MM.1S (cell line): ENCODE measurements at regions not wholly inside any gene's neighbourhood (a gene's known extent, or its start where the extent isn't known, plus 50 kb on each side); places are given as distances from the start of the nearest gene placed in this dataset.

Experiments used
- EZH2 ChIP-seq: fragments of 300-600 bp; sonication (generic); optimal IDR thresholded peaks from 2 replicates; pipeline ENCODE3; 2017; ENCODE audit warnings: low read depth, mild to moderate bottlenecking, antibody characterized with exemption, low read length, mixed read lengths
- TF ChIP-seq, protein P1 (sequence below): fragments of 300-600 bp; sonication (generic); IDR thresholded peaks from 2 replicates; pipeline ENCODE4 v1.5.1; 2016; ENCODE audit warnings: antibody characterized with exemption, low read length, mixed read lengths

DNA sequence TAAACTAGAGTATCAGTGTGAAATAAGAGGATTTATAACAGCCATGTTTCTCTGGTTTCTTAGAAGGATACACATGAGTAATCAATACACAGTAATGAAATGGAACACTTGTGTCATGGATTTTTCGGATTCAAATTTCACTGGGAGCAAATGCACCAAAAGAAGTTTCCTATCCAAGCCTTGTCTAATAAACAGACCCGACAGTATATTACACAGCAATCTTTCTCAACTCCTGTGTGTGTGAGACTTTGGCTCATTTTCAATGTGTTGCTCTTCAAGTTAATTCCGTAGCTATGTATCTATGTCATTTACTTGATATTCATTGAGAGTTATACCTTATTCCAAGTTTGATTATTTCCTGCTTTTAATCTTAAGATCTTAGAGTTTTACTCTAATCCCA, 930.2 kb downstream of the MAT2B start:
- TF ChIP-seq, protein P1, sequence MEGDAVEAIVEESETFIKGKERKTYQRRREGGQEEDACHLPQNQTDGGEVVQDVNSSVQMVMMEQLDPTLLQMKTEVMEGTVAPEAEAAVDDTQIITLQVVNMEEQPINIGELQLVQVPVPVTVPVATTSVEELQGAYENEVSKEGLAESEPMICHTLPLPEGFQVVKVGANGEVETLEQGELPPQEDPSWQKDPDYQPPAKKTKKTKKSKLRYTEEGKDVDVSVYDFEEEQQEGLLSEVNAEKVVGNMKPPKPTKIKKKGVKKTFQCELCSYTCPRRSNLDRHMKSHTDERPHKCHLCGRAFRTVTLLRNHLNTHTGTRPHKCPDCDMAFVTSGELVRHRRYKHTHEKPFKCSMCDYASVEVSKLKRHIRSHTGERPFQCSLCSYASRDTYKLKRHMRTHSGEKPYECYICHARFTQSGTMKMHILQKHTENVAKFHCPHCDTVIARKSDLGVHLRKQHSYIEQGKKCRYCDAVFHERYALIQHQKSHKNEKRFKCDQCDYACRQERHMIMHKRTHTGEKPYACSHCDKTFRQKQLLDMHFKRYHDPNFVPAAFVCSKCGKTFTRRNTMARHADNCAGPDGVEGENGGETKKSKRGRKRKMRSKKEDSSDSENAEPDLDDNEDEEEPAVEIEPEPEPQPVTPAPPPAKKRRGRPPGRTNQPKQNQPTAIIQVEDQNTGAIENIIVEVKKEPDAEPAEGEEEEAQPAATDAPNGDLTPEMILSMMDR = no peak
- TF ChIP-seq EZH2 = no peak
